BLaER1 treated with 17β-estradiol and CSF1 and Interleukin-3, amounts not matched to agents 10 nM and 100 nM (cell line): ENCODE measurements at regions not wholly inside any gene's neighbourhood (a gene's known extent, or its start where the extent isn't known, plus 50 kb on each side); places are given as distances from the start of the nearest gene placed in this dataset.
A peak's percentile ranks its signal among the peaks of the same experiment; 100 is the strongest.
"Not testable (repeated sequence)": the region's sequence is repeated elsewhere in the genome, so short reads cannot be mapped to it uniquely, and the experiment has no call there.

Experiments used
- H3K27ac ChIP-seq, 11 experiments: shearing (Covaris generic); formaldehyde crosslinking; 2 replicates each; pipeline ENCODE4 v1.8.1; 2022
- H3K27me3 ChIP-seq, 11 experiments: shearing (Covaris generic); formaldehyde crosslinking; 2 replicates each; pipeline ENCODE4 v1.8.1; 2022
- H3K36me3 ChIP-seq, 11 experiments: shearing (Covaris generic); formaldehyde crosslinking; 2 replicates each; pipeline ENCODE4 v1.8.1; 2022
- H3K4me1 ChIP-seq, 10 experiments: shearing (Covaris generic); formaldehyde crosslinking; 2 replicates each; pipeline ENCODE4 v1.8.1; 2022
- H3K4me2 ChIP-seq, 11 experiments: shearing (Covaris generic); formaldehyde crosslinking; 2 replicates each; pipeline ENCODE4 v1.8.1; 2022
- H3K4me3 ChIP-seq, 10 experiments: shearing (Covaris generic); formaldehyde crosslinking; 2 replicates each; pipeline ENCODE4 v1.8.1; 2022
- H3K9ac ChIP-seq, 11 experiments: shearing (Covaris generic); formaldehyde crosslinking; 2 replicates each; pipeline ENCODE4 v1.8.1; 2022
- H3K9me3 ChIP-seq, 11 experiments: shearing (Covaris generic); formaldehyde crosslinking; replicated peaks in 1 of 11; 2 replicates each; pipeline ENCODE4 v1.8.1; 2022
- H4K20me1 ChIP-seq, 11 experiments: shearing (Covaris generic); formaldehyde crosslinking; 2 replicates each; pipeline ENCODE4 v1.8.1; 2022
- Cebpa-rat ChIP-seq, 11 experiments: shearing (Covaris generic); IDR thresholded peaks; 2 replicates each; pipeline ENCODE4 v1.8.1; 2022

DNA sequence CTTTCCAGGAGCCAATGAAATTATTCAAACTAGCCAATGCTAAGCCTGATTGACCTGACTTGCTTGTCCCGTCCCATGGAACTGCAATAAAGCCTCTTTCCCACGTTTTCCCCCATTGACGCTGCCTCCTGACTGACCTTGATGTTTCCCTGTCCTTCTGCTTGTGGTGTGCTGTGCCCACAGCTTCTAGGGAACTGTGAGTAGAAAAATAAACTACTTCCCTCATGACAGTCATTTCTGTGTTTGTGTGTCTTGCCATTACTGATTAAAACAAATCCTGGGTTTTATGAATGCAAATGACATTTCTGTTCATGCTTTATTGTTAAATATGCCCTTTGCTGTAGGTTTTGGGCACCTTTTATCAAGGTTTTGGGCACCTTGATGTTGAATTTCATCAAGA is 91.3 kb upstream of the ABI1 start:
- no peak overlapping the region for H3K4me3 ChIP-seq
- H3K27ac ChIP-seq: no peak overlapping the region
- no peaks in the 10 kb centered on the region for H4K20me1 ChIP-seq
- peaks cover 0 to 13% (median 8%) of the 10 kb centered on the region in 11 experiments; a peak in 11 of 22 replicates for H3K9me3 ChIP-seq
- no peak overlapping the region for H3K9ac ChIP-seq
- H3K4me1 ChIP-seq: peaks cover 0 to 22% (median 0%) of the 10 kb centered on the region in 10 experiments; a peak in 3 of 20 replicates
- peak overlapping the region in 1 of 11 experiments; percentile 56; a peak in 1 of 22 replicates for H3K4me2 ChIP-seq
- H3K36me3 ChIP-seq: no peaks in the 10 kb centered on the region
- TF ChIP-seq Cebpa-rat (IDR thresholded peaks at IDR 0.05): no peak
- no peaks in the 10 kb centered on the region for H3K27me3 ChIP-seq

DNA sequence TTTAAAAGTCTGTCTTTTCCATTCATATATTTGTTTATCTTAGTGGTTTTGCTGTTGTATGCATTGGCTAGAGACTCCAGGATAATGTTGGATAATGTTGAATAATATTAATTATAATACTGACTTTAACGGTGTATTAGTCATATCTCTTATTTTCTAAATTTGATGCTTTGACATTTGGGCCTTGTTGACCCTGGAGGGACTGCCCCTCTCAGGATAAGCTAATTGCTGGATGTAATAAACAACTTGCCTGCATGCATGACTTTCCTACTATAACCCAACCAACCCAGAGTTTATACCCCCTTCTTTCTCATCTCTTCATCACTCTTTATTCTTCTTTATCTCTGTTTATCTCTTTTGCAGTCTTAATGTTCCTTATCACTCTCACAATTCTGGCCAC is 90.9 kb upstream of the ABI1 start:
- Histone ChIP-seq H3K4me2 (peak overlapping the region in 1 of 11 experiments; percentile 56; a peak in 1 of 22 replicates), H3K4me1 (peaks cover 0 to 22% (median 0%) of the 10 kb centered on the region in 10 experiments; a peak in 3 of 20 replicates), H3K36me3 (no peaks in the 10 kb centered on the region), H3K9me3 (peaks cover 0 to 13% (median 8%) of the 10 kb centered on the region in 11 experiments; a peak in 11 of 22 replicates), H3K27me3 (no peaks in the 10 kb centered on the region), H3K9ac (no peak overlapping the region), H3K4me3 (no peak overlapping the region), H3K27ac (no peak overlapping the region), H4K20me1 (no peaks in the 10 kb centered on the region)
- TF ChIP-seq Cebpa-rat (IDR thresholded peaks at IDR 0.05): no peak

DNA sequence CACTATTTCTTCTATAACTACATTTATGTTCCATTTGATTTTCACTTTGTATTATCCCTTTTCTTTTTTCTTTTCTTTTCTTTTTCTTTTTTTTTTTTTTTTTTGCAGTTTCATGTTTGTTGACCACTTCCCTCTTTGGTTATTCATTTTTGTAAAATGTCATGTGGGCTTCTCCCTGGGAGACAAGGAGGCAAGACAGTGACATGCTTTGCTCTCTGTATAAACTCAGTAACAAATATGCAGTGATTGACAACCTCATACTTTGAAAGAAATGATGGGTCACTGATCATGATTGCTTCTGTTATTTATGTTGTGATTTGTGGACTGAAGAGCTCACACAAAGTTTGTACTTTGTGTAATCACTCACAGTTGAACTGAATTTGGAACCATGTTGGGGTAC is 90.2 kb upstream of the ABI1 start:
- Histone ChIP-seq H3K27me3 (no peaks in the 10 kb centered on the region), H4K20me1 (no peaks in the 10 kb centered on the region), H3K36me3 (no peaks in the 10 kb centered on the region), H3K4me3 (no peak overlapping the region), H3K27ac (no peak overlapping the region), H3K9me3 (peaks cover 0 to 13% (median 8%) of the 10 kb centered on the region in 11 experiments; a peak in 11 of 22 replicates), H3K4me2 (peak overlapping the region in 1 of 11 experiments; percentile 45; a peak in 1 of 22 replicates), H3K9ac (no peak overlapping the region), H3K4me1 (peaks cover 0 to 22% (median 0%) of the 10 kb centered on the region in 10 experiments; a peak in 3 of 20 replicates)
- TF ChIP-seq Cebpa-rat (IDR thresholded peaks at IDR 0.05): no peak

DNA sequence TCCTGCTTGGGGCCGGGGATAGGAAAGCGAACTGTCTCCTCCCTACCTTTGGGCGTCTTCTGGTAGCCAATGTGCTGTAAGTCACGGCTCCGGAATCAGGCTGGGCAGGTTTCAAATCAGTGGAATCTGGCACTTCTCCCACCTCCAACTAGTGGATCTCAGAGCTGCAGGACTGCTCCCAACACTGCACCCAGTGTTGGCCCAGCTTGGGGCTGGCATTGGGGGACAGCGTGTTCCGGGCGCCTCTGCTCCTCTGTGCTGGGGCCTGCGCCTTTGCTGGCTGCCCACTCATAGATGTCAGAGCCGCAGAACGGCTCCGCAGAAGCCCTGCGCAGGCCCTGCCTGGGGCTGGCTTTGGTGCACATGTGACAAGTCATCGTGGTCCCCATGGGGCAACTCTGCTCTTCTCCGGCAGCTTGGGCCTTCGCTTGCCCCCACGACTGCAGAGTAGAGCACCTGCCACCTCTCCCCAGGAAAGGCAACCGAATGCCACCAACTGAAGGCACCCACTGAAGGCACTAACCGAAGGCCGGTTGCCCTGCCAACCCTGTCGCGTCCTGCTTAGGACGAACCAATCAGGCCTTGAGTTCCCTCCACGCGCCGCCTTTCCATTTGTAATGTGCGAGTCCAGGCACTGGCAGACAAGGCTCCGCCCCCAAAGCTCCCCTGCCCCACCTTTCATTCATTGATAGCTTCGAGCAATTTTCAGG is 85.5 kb upstream of the ABI1 start:
- no peak overlapping the region for H3K4me2 ChIP-seq

DNA sequence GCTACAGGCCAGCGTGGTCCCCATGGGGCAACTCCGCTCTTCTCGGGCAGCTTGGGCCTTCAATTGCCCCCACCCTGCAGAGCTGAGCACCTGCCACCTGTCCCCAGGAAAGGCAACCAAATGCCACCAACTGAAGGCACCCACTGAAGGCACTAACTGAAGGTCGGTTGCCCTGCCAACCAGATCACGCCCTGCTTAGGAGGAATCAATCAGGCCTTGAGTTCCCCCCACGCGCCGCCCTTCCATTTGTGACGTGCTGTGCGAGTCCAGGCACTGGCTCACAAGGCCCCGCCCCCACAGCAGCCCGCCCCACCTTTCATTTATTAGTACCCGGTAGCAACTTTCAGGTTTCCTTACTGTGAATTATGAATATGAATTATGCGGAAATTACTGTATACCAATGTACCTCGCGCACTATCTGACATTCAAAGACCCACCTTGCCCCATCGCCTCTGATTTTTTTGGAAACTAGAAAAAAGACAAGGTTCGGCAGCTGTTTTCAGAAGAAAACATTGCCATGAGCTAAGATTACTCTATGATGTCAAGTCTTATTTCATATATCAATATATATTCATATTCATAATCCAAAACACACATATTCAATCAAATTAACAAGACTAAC is 83.6 kb upstream of the ABI1 start:
- no peak for TF ChIP-seq Cebpa-rat (IDR thresholded peaks at IDR 0.05)
- no peak overlapping the region for H3K4me3 ChIP-seq
- no peak overlapping the region for H3K9ac ChIP-seq
- peaks cover 0 to under 1% (median 0%) of the 10 kb centered on the region in 11 experiments; a peak in 2 of 22 replicates for H3K9me3 ChIP-seq
- no peak overlapping the region for H3K4me2 ChIP-seq
- no peaks in the 10 kb centered on the region for H3K27me3 ChIP-seq
- H3K27ac ChIP-seq: no peak overlapping the region
- H3K4me1 ChIP-seq: no peaks in the 10 kb centered on the region
- no peaks in the 10 kb centered on the region for H4K20me1 ChIP-seq
- no peaks in the 10 kb centered on the region for H3K36me3 ChIP-seq

More for the DNA sequence above, 85.5 kb upstream of the ABI1 start:
- H3K9me3 ChIP-seq: peaks cover 0 to 13% (median 8%) of the 10 kb centered on the region in 11 experiments; a peak in 11 of 22 replicates
- TF ChIP-seq Cebpa-rat (IDR thresholded peaks at IDR 0.05): no peak
- H3K36me3 ChIP-seq: no peaks in the 10 kb centered on the region
- peaks cover 0 to 5% (median 0%) of the 10 kb centered on the region in 10 experiments; a peak in 3 of 20 replicates for H3K4me1 ChIP-seq
- H3K4me3 ChIP-seq: no peak overlapping the region
- no peak overlapping the region for H3K9ac ChIP-seq
- no peak overlapping the region for H3K27ac ChIP-seq
- no peaks in the 10 kb centered on the region for H3K27me3 ChIP-seq
- H4K20me1 ChIP-seq: no peaks in the 10 kb centered on the region

DNA sequence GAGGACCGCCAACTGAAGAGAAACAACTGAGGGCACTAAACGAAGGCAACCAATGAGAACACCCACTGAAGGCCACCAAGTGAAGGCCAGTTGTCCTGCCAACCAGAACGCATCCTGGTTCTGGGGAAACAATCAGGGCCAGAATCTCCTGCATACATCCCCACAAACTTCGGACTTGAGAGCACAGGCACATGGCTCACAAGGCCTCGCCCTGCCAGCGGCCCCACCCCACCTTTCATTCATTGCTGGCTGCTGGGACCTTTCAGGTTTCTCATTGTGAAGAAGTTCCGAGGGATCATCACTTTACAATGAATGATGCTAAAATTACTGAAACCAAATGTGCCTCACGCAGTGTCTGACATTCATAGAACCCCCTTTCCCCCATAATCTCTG is 79.2 kb upstream of the ABI1 start:
- Histone ChIP-seq H3K9me3 (no peaks in the 10 kb centered on the region; a peak in 1 of 22 replicates), H3K9ac (no peak overlapping the region), H3K27ac (no peak overlapping the region), H3K4me1 (no peaks in the 10 kb centered on the region), H4K20me1 (no peaks in the 10 kb centered on the region), H3K27me3 (no peaks in the 10 kb centered on the region), H3K4me2 (no peak overlapping the region), H3K36me3 (no peaks in the 10 kb centered on the region), H3K4me3 (no peak overlapping the region)
- no peak for TF ChIP-seq Cebpa-rat (IDR thresholded peaks at IDR 0.05)

DNA sequence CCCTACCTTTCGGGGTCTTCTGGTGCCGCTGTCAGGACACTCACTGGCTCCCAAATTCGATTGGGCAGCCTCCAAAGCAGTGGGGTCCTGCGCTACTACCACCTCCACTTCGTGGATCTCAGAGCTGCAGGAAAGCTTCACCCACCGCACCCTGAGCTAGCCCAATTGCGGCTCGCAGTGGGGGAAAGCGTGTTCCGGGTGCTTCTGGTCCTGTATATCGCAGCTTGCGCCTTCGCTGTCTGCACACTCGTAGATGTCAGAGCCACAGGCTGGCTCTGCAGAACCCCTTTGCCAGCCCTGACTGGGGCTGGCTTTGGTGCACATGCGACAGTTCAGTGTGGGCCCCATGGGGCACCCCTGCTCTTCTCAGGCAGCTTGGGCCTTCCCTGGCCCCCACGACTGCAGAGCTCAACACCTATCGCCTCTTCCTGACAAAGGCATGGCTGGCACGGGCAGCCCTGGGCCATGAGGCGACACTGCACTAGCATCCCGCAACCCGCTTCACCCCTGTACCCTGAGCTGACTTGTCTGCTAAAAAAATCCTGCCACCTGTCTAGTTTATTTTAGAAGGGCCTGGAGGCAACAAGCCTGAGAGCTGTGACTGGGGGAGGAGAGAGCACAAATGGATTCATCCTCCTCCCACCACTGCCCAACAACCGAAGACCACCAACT is 78.7 kb upstream of the ABI1 start:
- Histone ChIP-seq H3K4me3 (no peak overlapping the region), H3K4me1 (no peaks in the 10 kb centered on the region), H3K9me3 (no peaks in the 10 kb centered on the region; a peak in 1 of 22 replicates), H3K27ac (no peak overlapping the region), H3K27me3 (no peaks in the 10 kb centered on the region), H3K9ac (no peak overlapping the region), H4K20me1 (no peaks in the 10 kb centered on the region), H3K36me3 (no peaks in the 10 kb centered on the region), H3K4me2 (no peak overlapping the region)
- no peak for TF ChIP-seq Cebpa-rat (IDR thresholded peaks at IDR 0.05)

DNA sequence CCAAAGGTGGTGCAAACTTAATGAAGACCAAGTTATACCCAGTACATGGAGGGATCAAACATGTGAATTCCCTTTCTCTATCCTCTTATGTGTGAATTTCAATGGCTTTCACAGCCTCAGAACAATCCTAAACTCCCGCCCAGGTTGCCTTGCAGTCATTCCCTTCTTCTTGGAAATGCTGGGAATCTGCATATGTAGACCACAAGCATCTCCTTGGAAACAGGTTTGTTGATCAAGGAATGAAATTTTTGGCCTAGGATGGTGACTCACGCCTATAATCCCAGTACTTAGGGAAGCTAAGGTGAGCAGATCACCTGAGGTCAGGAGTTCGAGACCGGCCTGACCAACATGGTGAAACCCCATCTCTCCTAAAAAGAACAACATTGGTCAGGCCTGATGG is 77.8 kb upstream of the ABI1 start:
- TF ChIP-seq Cebpa-rat (IDR thresholded peaks at IDR 0.05): no peak
- Histone ChIP-seq H3K9ac (no peak overlapping the region), H3K27me3 (no peaks in the 10 kb centered on the region)

DNA sequence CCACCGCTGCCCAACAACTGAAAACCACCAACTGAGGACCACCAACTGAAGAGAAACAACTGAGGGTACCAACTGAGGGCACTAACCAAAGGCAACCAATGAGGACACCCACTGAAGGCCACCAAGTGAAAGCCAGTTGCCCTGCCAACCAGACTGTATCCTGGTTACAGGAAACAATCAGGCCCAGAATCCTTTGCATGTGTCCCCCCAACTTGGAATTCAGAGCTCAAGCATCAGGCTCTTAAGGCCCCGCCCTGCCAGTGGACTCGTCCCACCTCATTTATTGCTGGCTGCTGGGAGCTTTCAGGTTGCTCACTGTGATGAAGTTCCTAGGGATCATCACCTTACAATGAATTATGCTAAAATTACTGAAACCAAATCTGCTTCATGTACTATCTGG is 76.6 kb upstream of the ABI1 start:
- H4K20me1 ChIP-seq: no peaks in the 10 kb centered on the region
- TF ChIP-seq Cebpa-rat (IDR thresholded peaks at IDR 0.05): no peak
- H3K4me3 ChIP-seq: no peak overlapping the region
- H3K9ac ChIP-seq: no peak overlapping the region
- H3K4me2 ChIP-seq: no peak overlapping the region
- no peaks in the 10 kb centered on the region for H3K27me3 ChIP-seq
- H3K9me3 ChIP-seq: no peaks in the 10 kb centered on the region; a peak in 1 of 22 replicates
- H3K4me1 ChIP-seq: no peaks in the 10 kb centered on the region
- no peaks in the 10 kb centered on the region for H3K36me3 ChIP-seq
- no peak overlapping the region for H3K27ac ChIP-seq

More for the DNA sequence above, 77.8 kb upstream of the ABI1 start:
- Histone ChIP-seq H3K4me2 (no peak overlapping the region), H3K4me1 (no peaks in the 10 kb centered on the region), H3K9me3 (no peaks in the 10 kb centered on the region; a peak in 1 of 22 replicates), H4K20me1 (no peaks in the 10 kb centered on the region), H3K4me3 (no peak overlapping the region), H3K27ac (no peak overlapping the region), H3K36me3 (no peaks in the 10 kb centered on the region)

DNA sequence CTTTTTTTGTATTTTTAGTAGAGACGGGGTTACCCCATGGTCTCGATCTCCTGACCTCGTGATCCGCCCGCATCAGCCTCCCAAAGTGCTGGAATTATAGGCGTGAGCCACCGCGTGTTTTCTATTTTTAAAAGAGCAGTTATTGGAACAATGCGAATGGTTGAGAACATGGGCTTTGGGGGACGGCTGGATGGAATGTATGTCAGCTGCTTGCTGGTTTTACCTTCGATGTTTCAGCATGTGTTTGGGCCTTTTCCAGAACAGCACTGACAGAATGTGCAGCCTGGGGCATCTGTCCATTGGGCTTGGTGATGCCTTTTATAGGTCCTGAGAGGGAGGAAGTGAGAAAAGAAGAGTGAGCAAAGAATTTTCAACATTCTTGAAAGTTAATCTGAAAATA is 73.4 kb upstream of the ABI1 start:
- H3K9ac ChIP-seq, H3K36me3 ChIP-seq, H3K4me3 ChIP-seq, H3K27ac ChIP-seq, H4K20me1 ChIP-seq, H3K4me1 ChIP-seq, H3K9me3 ChIP-seq, H3K27me3 ChIP-seq, H3K4me2 ChIP-seq: not testable (repeated sequence)
